SHP77 (cell line): ENCODE measurements at regions not wholly inside any gene's neighbourhood (a gene's known extent, or its start where the extent isn't known, plus 50 kb on each side); places are given as distances from the start of the nearest gene placed in this dataset.
"Not testable (repeated sequence)": the region's sequence is repeated elsewhere in the genome, so short reads cannot be mapped to it uniquely, and the experiment has no call there.

Source experiments
- DNase-seq, 2 experiments: peaks; one replicate each; lab custom pipeline; 2025; lab: John Stamatoyannopoulos, UW

GRCh38 chr12:118536306-118536906 is 160.1 kb downstream of the SUDS3 start:
- no peak for DNase-seq

- no peak for DNase-seq
Measured at GRCh38 chr12:118537481-118537917, 161.1 kb downstream of the SUDS3 start.

- DNase-seq, result no peak
Measured at GRCh38 chr12:118541071-118541470, 164.7 kb downstream of the SUDS3 start.

GRCh38 chr12:118541934-118542333 is 165.6 kb downstream of the SUDS3 start:
- no peak for DNase-seq

- DNase-seq, result no peak
Measured at GRCh38 chr12:118543651-118544050, 167.3 kb downstream of the SUDS3 start.

GRCh38 chr12:118544569-118544968 is 168.2 kb downstream of the SUDS3 start:
- no peak for DNase-seq

GRCh38 chr12:118547606-118548005 is 171.3 kb downstream of the SUDS3 start:
- DNase-seq, result not testable (repeated sequence)

- DNase-seq, result no peak
Measured at GRCh38 chr12:118548887-118549509, 172.6 kb downstream of the SUDS3 start.

- no peak for DNase-seq
Measured at GRCh38 chr12:118549510-118549980, 173.2 kb downstream of the SUDS3 start.

- no peak for DNase-seq
Measured at GRCh38 chr12:118553856-118554504, 177.6 kb downstream of the SUDS3 start.

GRCh38 chr12:118558941-118559340 is 182.6 kb downstream of the SUDS3 start:
- no peak for DNase-seq

- no peak for DNase-seq
Measured at GRCh38 chr12:118560733-118561132, 184.4 kb downstream of the SUDS3 start.

GRCh38 chr12:118571730-118572129 is 195.4 kb downstream of the SUDS3 start:
- no peak for DNase-seq

GRCh38 chr12:118574288-118574687 is 197.9 kb downstream of the SUDS3 start:
- no peak for DNase-seq

GRCh38 chr12:118575730-118576129 is 199.4 kb downstream of the SUDS3 start:
- no peak for DNase-seq

GRCh38 chr12:118581371-118581770 is 205.0 kb downstream of the SUDS3 start:
- DNase-seq, result no peak

GRCh38 chr12:118582863-118583262 is 206.5 kb downstream of the SUDS3 start:
- no peak for DNase-seq

- no peak for DNase-seq
Measured at GRCh38 chr12:118586433-118586832, 210.1 kb downstream of the SUDS3 start.

GRCh38 chr12:118589162-118589561 is 212.8 kb downstream of the SUDS3 start:
- DNase-seq, result no peak

- no peak for DNase-seq
Measured at GRCh38 chr12:118590406-118591150, 214.2 kb downstream of the SUDS3 start.

- DNase-seq, result no peak
Measured at GRCh38 chr12:118603610-118604361, 227.4 kb downstream of the SUDS3 start.

GRCh38 chr12:118606690-118607089 is 230.3 kb downstream of the SUDS3 start:
- no peak for DNase-seq
